GM19043 (cell line): ENCODE measurements at regions not wholly inside any gene's neighbourhood (a gene's known extent, or its start where the extent isn't known, plus 50 kb on each side); places are given as distances from the start of the nearest gene placed in this dataset.
"Not testable (repeated sequence)": the region's sequence is repeated elsewhere in the genome, so short reads cannot be mapped to it uniquely, and the experiment has no call there.

Source experiments
- ATAC-seq: cut with Tn5 transposase; IDR thresholded peaks from one replicate; pipeline ENCODE4 v1.9.1; 2021; ENCODE audit warnings: low read depth; ENCODE audit not compliant: unreplicated experiment

GRCh38 chr4:12615822-12616221 lies 868.3 kb downstream of the RAB28 start:
- ATAC-seq, result no peak

- ATAC-seq, result no peak
Observed at GRCh38 chr4:12612876-12613275, 871.3 kb downstream of the RAB28 start.

GRCh38 chr4:12609212-12609875 lies 874.8 kb downstream of the RAB28 start:
- ATAC-seq, result not testable (repeated sequence)

GRCh38 chr4:12595986-12596385 lies 888.2 kb downstream of the RAB28 start:
- ATAC-seq, result no peak

- ATAC-seq, result no peak
Observed at GRCh38 chr4:12595489-12595888, 888.7 kb downstream of the RAB28 start.

- ATAC-seq, result no peak
Observed at GRCh38 chr4:12588582-12588981, 895.6 kb downstream of the RAB28 start.

GRCh38 chr4:12586242-12587006 lies 897.7 kb downstream of the RAB28 start:
- ATAC-seq, result no peak

GRCh38 chr4:12584116-12584875 lies 899.8 kb downstream of the RAB28 start:
- ATAC-seq, result no peak

- no peak for ATAC-seq
Observed at GRCh38 chr4:12583275-12583674, 900.9 kb downstream of the RAB28 start.

GRCh38 chr4:12580787-12581186 lies 903.4 kb downstream of the RAB28 start:
- no peak for ATAC-seq

- ATAC-seq, result no peak
Observed at GRCh38 chr4:12579172-12579571, 905.0 kb downstream of the RAB28 start.

GRCh38 chr4:12576409-12576808 lies 907.7 kb downstream of the RAB28 start:
- ATAC-seq, result no peak

GRCh38 chr4:12573716-12574115 lies 910.4 kb downstream of the RAB28 start:
- no peak for ATAC-seq

GRCh38 chr4:12562476-12563140 lies 921.5 kb downstream of the RAB28 start:
- ATAC-seq, result no peak

GRCh38 chr4:12562021-12562420 lies 922.1 kb downstream of the RAB28 start:
- no peak for ATAC-seq

GRCh38 chr4:12555011-12555410 lies 929.1 kb downstream of the RAB28 start:
- ATAC-seq, result no peak

- no peak for ATAC-seq
Observed at GRCh38 chr4:12548678-12549077, 935.5 kb downstream of the RAB28 start.

- ATAC-seq, result no peak
Observed at GRCh38 chr4:12545812-12546211, 938.3 kb downstream of the RAB28 start.

GRCh38 chr4:12538162-12538561 lies 946.0 kb downstream of the RAB28 start:
- ATAC-seq, result no peak

GRCh38 chr4:12534684-12535083 lies 949.5 kb downstream of the RAB28 start:
- no peak for ATAC-seq

- no peak for ATAC-seq
Observed at GRCh38 chr4:12519426-12519825, 964.7 kb downstream of the RAB28 start.
